HG03097 (cell line): ENCODE measurements at regions not wholly inside any gene's neighbourhood (a gene's known extent, or its start where the extent isn't known, plus 50 kb on each side); places are given as distances from the start of the nearest gene placed in this dataset.
"Not testable (repeated sequence)": the region's sequence is repeated elsewhere in the genome, so short reads cannot be mapped to it uniquely, and the experiment has no call there.

Experiments used
- ATAC-seq: cut with Tn5 transposase; IDR thresholded peaks from one replicate; pipeline ENCODE4 v1.9.1; 2021; ENCODE audit not compliant: unreplicated experiment, low FRiP score

DNA sequence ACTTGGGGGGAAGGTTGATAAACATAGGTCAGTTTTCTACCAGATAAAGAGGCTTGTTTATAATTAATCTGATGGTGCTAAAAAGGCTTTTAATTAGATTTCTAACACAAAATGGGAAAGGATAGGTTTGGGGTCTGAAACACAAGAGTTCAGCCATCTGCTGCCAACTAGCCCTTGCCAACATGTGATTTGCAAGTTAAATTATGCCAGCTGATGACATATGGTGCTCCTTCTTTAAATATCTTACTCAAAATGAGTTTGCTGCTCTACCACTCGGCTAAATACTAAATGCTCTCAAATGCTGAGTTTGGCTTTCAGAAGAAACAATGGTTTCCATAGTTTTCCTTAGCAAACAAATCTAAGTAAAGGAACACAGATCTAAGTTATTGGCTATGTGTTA is 557.8 kb upstream of the CCDC54 start:
- no peak for ATAC-seq

GRCh38 chr3:106820726-106821362 is 556.4 kb upstream of the CCDC54 start:
- no peak for ATAC-seq

GRCh38 chr3:106821801-106822200 is 555.4 kb upstream of the CCDC54 start:
- ATAC-seq, result no peak

GRCh38 chr3:106822204-106822603 is 555.0 kb upstream of the CCDC54 start:
- no peak for ATAC-seq

GRCh38 chr3:106823701-106824100 is 553.5 kb upstream of the CCDC54 start:
- no peak for ATAC-seq

- no peak for ATAC-seq
Measured at GRCh38 chr3:106824856-106825255, 552.4 kb upstream of the CCDC54 start.

DNA sequence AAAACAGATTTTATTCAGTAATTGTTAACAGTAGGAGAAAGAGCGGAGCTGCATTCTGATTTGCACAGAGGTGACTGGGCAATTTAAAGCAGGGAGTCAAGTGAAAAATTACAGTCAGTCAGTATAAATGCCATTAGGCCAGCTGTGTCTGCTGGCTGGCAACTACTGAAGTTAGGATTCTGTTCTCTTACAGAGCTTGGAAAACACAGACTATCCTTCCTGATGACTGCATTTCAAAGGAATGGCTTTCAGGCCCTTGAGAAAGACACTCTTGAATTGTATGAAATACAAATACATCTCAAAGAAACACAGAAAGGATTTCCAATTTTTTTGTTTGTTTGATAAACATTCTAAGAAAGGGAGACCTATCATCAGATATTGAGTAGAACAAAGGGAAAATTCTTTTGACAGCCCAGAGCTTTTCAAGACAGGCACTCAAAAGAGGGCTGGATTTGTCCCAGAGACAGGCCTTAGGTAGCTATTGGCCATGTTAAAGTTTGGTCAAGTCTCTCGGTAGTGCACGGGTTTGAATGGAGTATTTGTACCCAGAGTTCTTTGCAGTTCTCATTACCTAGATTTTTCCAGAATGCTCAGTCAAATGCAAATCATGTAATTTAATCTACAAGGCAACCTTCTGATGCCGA is 551.2 kb upstream of the CCDC54 start:
- no peak for ATAC-seq

DNA sequence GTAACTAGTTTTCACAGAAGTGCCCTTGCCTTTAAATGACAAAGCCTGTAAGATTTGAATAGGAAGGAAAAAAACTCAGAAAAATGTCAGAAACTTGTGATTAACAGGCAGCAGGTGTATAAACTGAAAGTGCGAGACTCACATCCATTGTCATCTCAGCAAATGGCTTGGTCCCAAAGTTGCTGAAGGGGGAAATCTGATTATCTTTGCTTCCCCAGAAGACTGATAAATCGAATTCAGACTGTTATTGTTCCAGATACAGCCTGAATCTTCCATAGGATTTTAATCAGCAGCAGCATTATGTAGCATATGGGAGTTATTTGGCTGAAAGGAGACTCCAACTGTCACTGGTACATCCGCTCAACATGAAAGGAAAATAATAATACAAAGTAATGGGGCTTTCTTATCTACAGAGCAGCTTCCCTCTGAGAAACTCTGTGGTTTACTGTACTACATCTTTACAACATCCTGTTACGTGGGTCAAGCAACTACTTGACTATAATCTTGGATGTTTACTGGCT is 550.4 kb upstream of the CCDC54 start:
- ATAC-seq, result no peak

GRCh38 chr3:106827515-106828213 is 549.6 kb upstream of the CCDC54 start:
- ATAC-seq, result no peak

DNA sequence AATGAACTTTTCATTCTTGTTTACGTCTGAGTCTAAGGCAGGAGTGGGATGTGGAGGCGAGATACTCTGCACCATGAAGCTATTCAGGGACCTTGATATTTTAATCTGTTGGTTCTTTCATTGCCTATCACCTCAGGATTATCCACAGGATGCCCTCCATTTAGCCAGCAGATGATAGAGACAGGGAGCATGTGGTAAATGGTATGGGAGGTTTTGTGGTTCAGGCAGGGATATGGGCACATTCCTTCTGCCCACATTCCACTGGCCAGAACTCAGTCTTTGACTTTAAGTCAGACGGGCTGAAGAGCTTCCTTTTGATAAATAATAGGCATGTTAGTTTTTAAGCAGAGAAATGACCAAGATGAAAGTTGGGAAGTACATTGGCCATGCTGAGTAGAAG is 548.0 kb upstream of the CCDC54 start:
- ATAC-seq, result no peak

DNA sequence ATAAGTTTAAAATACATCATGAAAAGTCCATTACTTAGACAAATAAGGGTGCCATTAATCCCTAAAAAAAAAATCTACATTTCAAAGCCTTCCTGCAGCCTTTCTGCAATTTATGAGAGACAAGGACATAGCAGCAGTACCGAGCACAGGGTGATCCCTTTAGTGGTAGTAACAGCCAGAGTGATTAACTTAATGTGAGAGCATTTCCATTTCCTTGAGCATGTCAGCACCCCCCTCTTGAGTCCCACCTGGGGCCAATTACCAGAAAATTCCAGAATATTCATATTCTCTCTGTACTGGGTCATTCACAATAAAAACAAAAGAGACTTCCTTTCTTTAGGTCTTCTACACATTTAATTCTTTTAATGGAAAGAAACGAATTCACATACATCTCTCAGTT is 546.9 kb upstream of the CCDC54 start:
- no peak for ATAC-seq

GRCh38 chr3:106836906-106837305 is 540.3 kb upstream of the CCDC54 start:
- no peak for ATAC-seq

DNA sequence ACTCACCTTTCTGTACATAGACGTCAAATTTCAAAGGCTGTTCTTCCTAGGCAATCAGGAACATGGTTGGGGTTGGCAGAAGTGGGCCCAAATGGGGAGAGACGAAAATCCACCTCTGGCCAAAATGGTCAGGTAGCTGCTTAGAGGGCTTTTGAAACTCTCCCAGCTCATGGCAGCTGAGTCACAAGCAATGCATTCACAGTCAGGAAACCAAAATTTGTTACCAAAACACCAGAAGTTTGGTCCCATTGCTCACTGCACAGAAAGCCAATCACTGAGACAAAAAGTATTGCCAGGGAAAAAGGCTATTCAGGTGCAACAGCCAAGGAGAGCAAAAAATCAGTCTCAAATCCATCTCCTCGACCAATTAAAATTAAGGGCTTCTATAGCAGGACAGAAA is 539.6 kb upstream of the CCDC54 start:
- no peak for ATAC-seq

- no peak for ATAC-seq
Measured at GRCh38 chr3:106839576-106840280, 537.5 kb upstream of the CCDC54 start.

- ATAC-seq, result no peak
Measured at GRCh38 chr3:106840319-106840718, 536.9 kb upstream of the CCDC54 start.

GRCh38 chr3:106842151-106842550 is 535.1 kb upstream of the CCDC54 start:
- ATAC-seq, result no peak

GRCh38 chr3:106844638-106845037 is 532.6 kb upstream of the CCDC54 start:
- ATAC-seq, result no peak

- no peak for ATAC-seq
Measured at GRCh38 chr3:106848099-106848498, 529.1 kb upstream of the CCDC54 start.

DNA sequence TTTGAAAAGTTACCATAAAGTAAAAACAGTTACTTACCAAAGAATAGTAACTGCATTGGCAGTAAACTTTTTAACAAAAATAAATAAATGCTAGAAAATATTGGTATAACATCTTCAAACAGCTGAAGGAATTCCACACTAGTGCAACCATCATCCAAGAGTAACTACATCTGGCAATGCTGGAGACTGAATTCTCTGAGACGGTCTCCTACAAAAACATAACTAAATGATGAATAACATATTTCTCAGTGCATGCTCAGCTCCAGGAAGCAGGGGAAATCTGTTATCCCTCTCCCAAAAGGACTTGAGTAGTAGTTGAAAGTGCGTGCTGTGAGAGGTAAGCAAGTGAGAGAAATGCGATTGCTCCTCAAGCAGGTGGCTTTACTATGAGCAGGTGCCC is 526.8 kb upstream of the CCDC54 start:
- ATAC-seq, result no peak

DNA sequence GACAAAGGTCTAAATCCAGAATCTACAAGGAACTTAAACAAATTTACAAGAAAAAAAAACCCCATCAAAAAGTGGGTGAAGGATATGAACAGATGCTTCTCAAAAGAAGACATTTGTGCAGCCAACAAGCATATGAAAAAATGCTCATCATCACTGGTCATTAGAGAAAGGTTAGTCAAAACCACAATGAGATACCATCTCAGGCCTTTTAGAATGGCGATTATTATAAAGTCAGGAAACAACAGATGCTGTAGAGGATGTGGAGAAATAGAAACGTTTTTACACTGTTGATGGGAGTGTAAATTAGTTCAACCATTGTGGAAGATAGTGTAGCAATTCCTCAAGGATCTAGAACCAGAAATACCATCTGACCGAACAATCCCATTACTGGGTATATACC is 518.9 kb upstream of the CCDC54 start:
- ATAC-seq, result not testable (repeated sequence)

- ATAC-seq, result no peak
Measured at GRCh38 chr3:106860182-106860581, 517.1 kb upstream of the CCDC54 start.
